NOMO-1 treated with DMSO at 0.1 percent for 48 hours (cell line): ENCODE measurements at regions not wholly inside any gene's neighbourhood (a gene's known extent, or its start where the extent isn't known, plus 50 kb on each side); places are given as distances from the start of the nearest gene placed in this dataset.

Source experiments
- DNase-seq: peaks from one replicate; lab custom pipeline; 2025; ENCODE audit not compliant: unreplicated experiment; lab: John Stamatoyannopoulos, UW

GRCh38 chr4:56241500-56241899 is 145.8 kb downstream of the AASDH start:
- DNase-seq = no peak

GRCh38 chr4:56240554-56241174 is 146.6 kb downstream of the AASDH start:
- no peak for DNase-seq

- DNase-seq = no peak
Measured at GRCh38 chr4:56238251-56238650, 149.0 kb downstream of the AASDH start.

GRCh38 chr4:56235725-56236124 is 151.6 kb downstream of the AASDH start:
- no peak for DNase-seq

GRCh38 chr4:56235011-56235410 is 152.3 kb downstream of the AASDH start:
- no peak for DNase-seq

- DNase-seq = no peak
Measured at GRCh38 chr4:56234098-56234497, 153.2 kb downstream of the AASDH start.

GRCh38 chr4:56231410-56231809 is 155.9 kb downstream of the AASDH start:
- DNase-seq = no peak

- peak; percentile 51 for DNase-seq
Measured at GRCh38 chr4:56229947-56230346, 157.3 kb downstream of the AASDH start.

- no peak for DNase-seq
Measured at GRCh38 chr4:56227301-56227835, 159.9 kb downstream of the AASDH start.

GRCh38 chr4:56226579-56226978 is 160.7 kb downstream of the AASDH start:
- no peak for DNase-seq

GRCh38 chr4:56224641-56225040 is 162.7 kb downstream of the AASDH start:
- no peak for DNase-seq

GRCh38 chr4:56222514-56222913 is 164.8 kb downstream of the AASDH start:
- DNase-seq = no peak

- no peak for DNase-seq
Measured at GRCh38 chr4:56220261-56220660, 167.0 kb downstream of the AASDH start.

GRCh38 chr4:56219447-56219846 is 167.8 kb downstream of the AASDH start:
- DNase-seq = no peak

- no peak for DNase-seq
Measured at GRCh38 chr4:56218230-56218895, 168.9 kb downstream of the AASDH start.

- DNase-seq = no peak
Measured at GRCh38 chr4:56217343-56217890, 169.9 kb downstream of the AASDH start.

- DNase-seq = no peak
Measured at GRCh38 chr4:56215901-56216300, 171.4 kb downstream of the AASDH start.

- DNase-seq = no peak
Measured at GRCh38 chr4:56215141-56215783, 172.0 kb downstream of the AASDH start.

GRCh38 chr4:56213543-56213942 is 173.7 kb downstream of the AASDH start:
- DNase-seq = no peak

GRCh38 chr4:56212774-56213173 is 174.5 kb downstream of the AASDH start:
- no peak for DNase-seq

- no peak for DNase-seq
Measured at GRCh38 chr4:56211202-56211601, 176.1 kb downstream of the AASDH start.

- DNase-seq = no peak
Measured at GRCh38 chr4:56210397-56210796, 176.9 kb downstream of the AASDH start.
